A673 (cell line): ENCODE measurements at regions not wholly inside any gene's neighbourhood (a gene's known extent, or its start where the extent isn't known, plus 50 kb on each side); places are given as distances from the start of the nearest gene placed in this dataset.

ENCODE experiments used
- BruUV-seq: library from RNA; stranded (reverse); fragments of 400-500 nt; replicated peaks from 2 replicates; lab custom pipeline; 2021; lab: Mats Ljungman, UMichigan
- CTCF ChIA-PET: fragments of 300-600 bp; sonication (Branson Sonifier 250); formaldehyde crosslinking; loops from one replicate; lab custom pipeline; 2022; ENCODE audit warnings: antibody characterized with exemption; lab: Charles Lee
- POLR2A ChIA-PET: fragments of 300-600 bp; sonication (Branson Sonifier 250); formaldehyde crosslinking; loops from one replicate; lab custom pipeline; 2022; ENCODE audit warnings: antibody characterized with exemption; ENCODE audit not compliant: low non-redundant PET; lab: Charles Lee
- DNase-seq: peaks from one replicate; pipeline ENCODE4 v3.0.0-alpha.2; 2015; ENCODE audit warnings: low spot score
- H3K27ac ChIP-seq: fragments of 200-600 bp; sonication (generic); 2 replicates; pipeline ENCODE4 v1.5.1; 2016; ENCODE audit warnings: mixed run types, low read depth, mild to moderate bottlenecking, mixed read lengths, antibody characterized with exemption, low read length; ENCODE audit not compliant: poor library complexity, severe bottlenecking
- H3K27me3 ChIP-seq: fragments of 200-600 bp; sonication (generic); replicated peaks from 2 replicates; pipeline ENCODE4 v1.6.1; 2017; ENCODE audit warnings: mixed run types, low read depth, mild to moderate bottlenecking, mixed read lengths, antibody characterized with exemption, low read length; ENCODE audit not compliant: insufficient read depth, poor library complexity
- H3K36me3 ChIP-seq: fragments of 200-600 bp; sonication (generic); 2 replicates; pipeline ENCODE4 v1.6.1; 2016; ENCODE audit warnings: mixed run types, mild to moderate bottlenecking, mixed read lengths, antibody characterized with exemption, low read length; ENCODE audit not compliant: insufficient read depth, poor library complexity, severe bottlenecking
- H3K4me1 ChIP-seq: fragments of 200-600 bp; sonication (generic); 2 replicates; pipeline ENCODE4 v1.6.1; 2017; ENCODE audit warnings: mixed run types, mild to moderate bottlenecking, mixed read lengths, antibody characterized with exemption, low read length; ENCODE audit not compliant: insufficient read depth, poor library complexity, severe bottlenecking
- H3K4me3 ChIP-seq: fragments of 200-600 bp; sonication (generic); 2 replicates; pipeline ENCODE4 v1.5.1; 2016; ENCODE audit warnings: low read depth, mixed run types, mild to moderate bottlenecking, mixed read lengths, low read length; ENCODE audit not compliant: poor library complexity, severe bottlenecking
- H3K9me3 ChIP-seq: fragments of 200-600 bp; sonication (generic); 2 replicates; pipeline ENCODE4 v1.6.1; 2016; ENCODE audit warnings: mixed run types, low read depth, mild to moderate bottlenecking, mixed read lengths, antibody characterized with exemption, low read length; ENCODE audit not compliant: poor library complexity, severe bottlenecking
- EZH2 ChIP-seq: fragments of 200-600 bp; sonication (generic); IDR thresholded peaks from 2 replicates; pipeline ENCODE4 v1.6.1; 2017; ENCODE audit warnings: borderline replicate concordance, low read depth, mild to moderate bottlenecking, mixed read lengths, antibody characterized with exemption, low read length; ENCODE audit not compliant: poor library complexity, severe bottlenecking
- intact Hi-C: fragments of 100-400 bp; cut with micrococcal nuclease; formaldehyde crosslinking; loops from one replicate; pipeline ENCODE4 v1.10.0; 2022; ENCODE audit not compliant: unreplicated experiment
- TF ChIP-seq, protein P1 (sequence below): fragments of 300-800, 200-600 bp; sonication (generic); conservative IDR thresholded peaks from 2 replicates; pipeline ENCODE4 v1.5.1; 2017; ENCODE audit warnings: low read depth, mild to moderate bottlenecking, antibody characterized with exemption, low read length, moderate library complexity, mixed read lengths

DNA sequence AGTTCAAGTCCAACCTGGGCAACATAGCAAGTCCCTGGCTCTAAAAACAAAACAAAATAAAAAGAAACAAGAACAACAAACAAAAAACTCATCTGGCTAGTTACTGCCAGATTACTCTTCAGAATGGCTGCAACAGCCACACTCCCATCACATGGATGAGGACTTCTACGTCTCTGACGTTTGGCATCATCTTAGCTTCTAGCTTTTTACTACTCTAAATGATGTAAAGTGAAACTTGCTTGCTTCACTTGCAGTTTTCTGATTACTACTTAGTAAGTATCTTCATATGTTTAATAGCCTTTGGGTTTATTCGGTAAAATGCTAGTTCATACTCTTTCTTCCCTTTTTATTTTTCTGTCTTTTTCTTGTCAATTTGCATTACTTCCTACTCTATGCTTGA, 161.1 kb upstream of the CARMIL1 start:
- ChIA-PET CTCF (no interaction called here), POLR2A (no interaction called here)
- Histone ChIP-seq H3K4me3 (no peak overlapping the region), H3K36me3 (no peaks in the 10 kb centered on the region), H3K27ac (no peak overlapping the region), H3K4me1 (no peaks in the 10 kb centered on the region), H3K9me3 (no peaks in the 10 kb centered on the region), H3K27me3 (no peaks in the 10 kb centered on the region)
- TF ChIP-seq, protein P1, sequence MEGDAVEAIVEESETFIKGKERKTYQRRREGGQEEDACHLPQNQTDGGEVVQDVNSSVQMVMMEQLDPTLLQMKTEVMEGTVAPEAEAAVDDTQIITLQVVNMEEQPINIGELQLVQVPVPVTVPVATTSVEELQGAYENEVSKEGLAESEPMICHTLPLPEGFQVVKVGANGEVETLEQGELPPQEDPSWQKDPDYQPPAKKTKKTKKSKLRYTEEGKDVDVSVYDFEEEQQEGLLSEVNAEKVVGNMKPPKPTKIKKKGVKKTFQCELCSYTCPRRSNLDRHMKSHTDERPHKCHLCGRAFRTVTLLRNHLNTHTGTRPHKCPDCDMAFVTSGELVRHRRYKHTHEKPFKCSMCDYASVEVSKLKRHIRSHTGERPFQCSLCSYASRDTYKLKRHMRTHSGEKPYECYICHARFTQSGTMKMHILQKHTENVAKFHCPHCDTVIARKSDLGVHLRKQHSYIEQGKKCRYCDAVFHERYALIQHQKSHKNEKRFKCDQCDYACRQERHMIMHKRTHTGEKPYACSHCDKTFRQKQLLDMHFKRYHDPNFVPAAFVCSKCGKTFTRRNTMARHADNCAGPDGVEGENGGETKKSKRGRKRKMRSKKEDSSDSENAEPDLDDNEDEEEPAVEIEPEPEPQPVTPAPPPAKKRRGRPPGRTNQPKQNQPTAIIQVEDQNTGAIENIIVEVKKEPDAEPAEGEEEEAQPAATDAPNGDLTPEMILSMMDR = no peak
- no peak for TF ChIP-seq EZH2
- no TSS peak for BruUV-seq
- DNase-seq = no peak
- intact Hi-C loops = no loop called here

DNA sequence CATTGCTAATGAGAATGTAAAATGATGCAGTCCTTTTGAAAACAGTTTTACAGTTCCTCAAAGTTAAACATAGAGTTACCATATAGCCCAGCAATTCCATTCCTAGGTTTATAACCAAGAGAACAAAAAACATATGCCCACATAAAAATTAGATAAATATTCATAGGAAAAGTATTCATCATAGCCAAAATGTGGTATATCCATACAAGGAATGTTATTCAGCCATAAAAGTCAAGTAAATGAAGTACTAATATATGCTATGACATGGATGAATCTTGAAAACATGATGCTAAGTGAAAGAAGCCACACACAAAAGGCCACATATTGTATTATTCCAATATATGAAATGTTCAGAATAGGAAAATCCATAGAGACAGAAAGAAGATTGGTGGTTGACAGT, 158.0 kb upstream of the CARMIL1 start:
- no peaks in the 10 kb centered on the region for H3K9me3 ChIP-seq
- TF ChIP-seq, protein P1 = no peak
- no peak for TF ChIP-seq EZH2
- H3K4me1 ChIP-seq = no peaks in the 10 kb centered on the region
- no peak overlapping the region for H3K4me3 ChIP-seq
- no TSS peak for BruUV-seq
- CTCF ChIA-PET = no interaction called here
- DNase-seq = no peak
- intact Hi-C loops = no loop called here
- H3K27ac ChIP-seq = no peak overlapping the region
- no peaks in the 10 kb centered on the region for H3K27me3 ChIP-seq
- no peaks in the 10 kb centered on the region for H3K36me3 ChIP-seq
- POLR2A ChIA-PET = no interaction called here

GRCh38 chr6:25122001-25122400, 157.2 kb upstream of the CARMIL1 start:
- DNase-seq = peak; percentile 12
- no peak overlapping the region for H3K27ac ChIP-seq
- no peaks in the 10 kb centered on the region for H3K4me1 ChIP-seq
- no peak for TF ChIP-seq EZH2
- TF ChIP-seq, protein P1 = no peak
- ChIA-PET POLR2A (no interaction called here), CTCF (no interaction called here)
- BruUV-seq = no TSS peak
- no peaks in the 10 kb centered on the region for H3K9me3 ChIP-seq
- intact Hi-C loops = no loop called here
- no peaks in the 10 kb centered on the region for H3K27me3 ChIP-seq
- H3K36me3 ChIP-seq = no peaks in the 10 kb centered on the region
- no peak overlapping the region for H3K4me3 ChIP-seq
